IMR-90 (cell line): ENCODE measurements at regions not wholly inside any gene's neighbourhood (a gene's known extent, or its start where the extent isn't known, plus 50 kb on each side); places are given as distances from the start of the nearest gene placed in this dataset.

Experiments used
- ATAC-seq: fragments of 200-7000 bp; cut with Tn5 transposase; 2 replicates; pipeline ENCODE4 v1.9.1; 2020; ENCODE audit warnings: low read depth, mild to moderate bottlenecking, moderate library complexity
- BruUV-seq: library from RNA; stranded (reverse); fragments of 400-500 nt; replicated peaks from 2 replicates; lab custom pipeline; 2021; lab: Mats Ljungman, UMichigan
- CTCF ChIA-PET: fragments of 300-600 bp; formaldehyde crosslinking; extraction: SDS; loops from one replicate; lab custom pipeline; 2021; ENCODE audit warnings: antibody characterized with exemption; lab: Yijun Ruan, JAX
- POLR2A ChIA-PET: fragments of 300-600 bp; sonication (Branson Sonifier 250); formaldehyde crosslinking; loops from one replicate; lab custom pipeline; 2022; ENCODE audit warnings: antibody characterized with exemption; ENCODE audit not compliant: unreplicated experiment; lab: Charles Lee
- DNase-seq: peaks from one replicate; pipeline ENCODE4 v3.0.0; 2013
- H2AFZ ChIP-seq: replicated peaks from 2 replicates; pipeline ENCODE3; 2013; ENCODE audit warnings: low read length, mild to moderate bottlenecking; ENCODE audit not compliant: poor library complexity
- H2AK5ac ChIP-seq: 2 replicates; pipeline ENCODE4 v1.6.1; 2013; ENCODE audit warnings: low read depth, low read length, inconsistent platforms
- H2AK9ac ChIP-seq: replicated peaks from 2 replicates; pipeline ENCODE3; 2013; ENCODE audit warnings: mild to moderate bottlenecking, low read depth, low read length, moderate library complexity; ENCODE audit not compliant: poor library complexity
- H2BK120ac ChIP-seq: 2 replicates; pipeline ENCODE4 v1.6.1; 2013; ENCODE audit warnings: low read depth, low read length, inconsistent platforms
- H2BK15ac ChIP-seq: 3 replicates; pipeline ENCODE4 v1.6.1; 2013; ENCODE audit warnings: low read depth, low read length, inconsistent platforms
- H2BK20ac ChIP-seq: 2 replicates; pipeline ENCODE4 v1.6.1; 2013; ENCODE audit warnings: low read depth, mild to moderate bottlenecking, inconsistent platforms, low read length, moderate library complexity
- H2BK5ac ChIP-seq: 2 replicates; pipeline ENCODE4 v1.6.1; 2013; ENCODE audit warnings: mild to moderate bottlenecking, low read depth, low read length, inconsistent platforms; ENCODE audit not compliant: poor library complexity, severe bottlenecking
- H3K14ac ChIP-seq: replicated peaks from 2 replicates; pipeline ENCODE4 v1.6.1; 2013; ENCODE audit warnings: low read depth, low read length, inconsistent platforms
- H3K18ac ChIP-seq: 2 replicates; pipeline ENCODE4 v1.6.1; 2013; ENCODE audit warnings: low read depth, low read length, control low read depth
- H3K23ac ChIP-seq: 2 replicates; pipeline ENCODE4 v1.6.1; 2013; ENCODE audit warnings: low read depth, low read length, inconsistent platforms
- H3K27ac ChIP-seq: 2 replicates; pipeline ENCODE4 v1.5.1; 2013; ENCODE audit warnings: mild to moderate bottlenecking, control low read depth, low read length; ENCODE audit not compliant: insufficient read depth
- H3K27me3 ChIP-seq: 2 replicates; pipeline ENCODE4 v1.6.1; 2013; ENCODE audit warnings: low read length; ENCODE audit not compliant: control insufficient read depth, insufficient read depth
- H3K36me3 ChIP-seq: 2 replicates; pipeline ENCODE4 v1.6.1; 2013; ENCODE audit warnings: low read length, mixed read lengths; ENCODE audit not compliant: control insufficient read depth, insufficient read depth
- H3K4ac ChIP-seq: 2 replicates; pipeline ENCODE4 v1.6.1; 2013; ENCODE audit warnings: low read depth, low read length, inconsistent platforms
- H3K4me1 ChIP-seq: 2 replicates; pipeline ENCODE4 v1.6.1; 2013; ENCODE audit warnings: low read length, mixed read lengths; ENCODE audit not compliant: control insufficient read depth, insufficient read depth
- H3K4me2 ChIP-seq: 2 replicates; pipeline ENCODE4 v1.6.1; 2013; ENCODE audit warnings: low read depth, mild to moderate bottlenecking, control low read depth, low read length, moderate library complexity
- H3K4me3 ChIP-seq: 2 replicates; pipeline ENCODE4 v1.5.1; 2013; ENCODE audit warnings: low read depth, mild to moderate bottlenecking, control low read depth, low read length, moderate library complexity; ENCODE audit not compliant: insufficient read depth
- H3K56ac ChIP-seq: 2 replicates; pipeline ENCODE4 v1.6.1; 2013; ENCODE audit warnings: low read length, inconsistent platforms; ENCODE audit not compliant: insufficient read depth; ENCODE audit errors: extremely low read depth
- H3K79me1 ChIP-seq, 2 experiments: 2 replicates each; pipeline ENCODE4 v1.6.1; 2013; ENCODE audit warnings: low read length in 2 of 2, inconsistent platforms in 1 of 2, low read depth in 1 of 2
- H3K9ac ChIP-seq: 2 replicates; pipeline ENCODE4 v1.6.1; 2013; ENCODE audit warnings: low read depth, low read length, control low read depth
- H3K9me1 ChIP-seq: 2 replicates; pipeline ENCODE4 v1.6.1; 2013; ENCODE audit warnings: low read length, inconsistent platforms; ENCODE audit not compliant: insufficient read depth
- H3K9me3 ChIP-seq: 2 replicates; pipeline ENCODE4 v1.6.1; 2013; ENCODE audit warnings: low read length; ENCODE audit not compliant: control insufficient read depth, insufficient read depth
- H4K20me1 ChIP-seq: 2 replicates; pipeline ENCODE4 v1.6.1; 2013; ENCODE audit warnings: low read length, inconsistent platforms; ENCODE audit not compliant: insufficient read depth
- H4K5ac ChIP-seq: 2 replicates; pipeline ENCODE4 v1.6.1; 2013; ENCODE audit warnings: mild to moderate bottlenecking, low read depth, low read length, control low read depth
- H4K8ac ChIP-seq, 2 experiments: 2 replicates each; pipeline ENCODE4 v1.6.1; 2013; ENCODE audit warnings: low read depth in 2 of 2, low read length in 2 of 2, control low read depth in 1 of 2, inconsistent platforms in 1 of 2
- H4K91ac ChIP-seq: 2 replicates; pipeline ENCODE4 v1.6.1; 2013; ENCODE audit warnings: low read depth, low read length, inconsistent platforms; ENCODE audit not compliant: insufficient read depth
- BHLHE40 ChIP-seq: fragments of 150-350 bp; IDR thresholded peaks from 2 replicates; pipeline ENCODE4 v1.6.1; 2016; ENCODE audit warnings: mild to moderate bottlenecking, low read depth, low read length
- MAZ ChIP-seq: IDR thresholded peaks from 2 replicates; pipeline ENCODE4 v1.6.1; 2012; ENCODE audit warnings: low read depth, mild to moderate bottlenecking, low read length, improper control_type of control experiment, moderate library complexity, borderline replicate concordance
- RCOR1 ChIP-seq: IDR thresholded peaks from 2 replicates; pipeline ENCODE4 v1.6.1; 2012; ENCODE audit warnings: mild to moderate bottlenecking, low read length, improper control_type of control experiment; ENCODE audit not compliant: insufficient replicate concordance
- RFX5 ChIP-seq: IDR thresholded peaks from 2 replicates; pipeline ENCODE4 v1.8.0; 2012; ENCODE audit warnings: low read depth, mild to moderate bottlenecking, low read length, moderate library complexity
- WGBS, 2 experiments: methylation state at CpG; one replicate each; pipeline versions ENCODE4 v1.1.5 to v1.1.7; 2013; ENCODE audit warnings: missing lambda C conversion rate in 2 of 2; ENCODE audit not compliant: insufficient read length in 1 of 2; ENCODE audit errors: extremely low coverage in 2 of 2; 5-methylcytosine and 5-hydroxymethylcytosine counted together
- dilution Hi-C: fragments of 300-500 bp; cut with HindIII; formaldehyde crosslinking; loops from one replicate; pipeline ENCODE4 v1.14.3; 2018; ENCODE audit warnings: low sequenced_read_pairs; ENCODE audit not compliant: unreplicated experiment
- in situ Hi-C: fragments of 300-500 bp; cut with MboI; formaldehyde crosslinking; loops from 3 replicates; pipeline ENCODE4 v1.14.3; 2019; ENCODE audit warnings: low sequenced_read_pairs, inconsistent platforms, mixed read lengths
- intact Hi-C: fragments of 100-400 bp; cut with micrococcal nuclease; formaldehyde crosslinking; loops from 2 replicates; pipeline ENCODE4 v1.10.0; 2022
- TF ChIP-seq, protein P1 (sequence below): fragments of 150-350 bp; IDR thresholded peaks from 2 replicates; pipeline ENCODE4 v1.6.1; 2017; ENCODE audit warnings: mild to moderate bottlenecking, antibody characterized with exemption, low read length, low read depth

DNA sequence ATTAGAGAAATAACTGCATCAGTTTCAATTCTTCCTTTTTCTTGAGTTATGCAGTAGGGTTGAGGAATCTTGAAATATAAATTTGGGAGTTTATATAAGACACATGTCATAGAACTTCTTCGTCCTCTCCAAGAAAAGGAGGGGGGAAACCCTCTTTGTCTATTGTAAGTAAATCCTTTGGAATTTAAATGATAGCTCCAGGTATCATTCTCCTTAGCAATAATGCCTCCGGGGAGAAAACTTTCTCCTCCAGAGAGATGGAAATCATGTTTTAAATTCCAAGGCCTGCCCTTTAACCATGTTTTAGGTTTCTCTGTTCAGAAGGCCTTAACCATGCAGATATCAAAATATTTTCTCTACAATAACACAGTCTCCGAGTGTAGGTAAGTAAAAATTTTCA lies 899.7 kb upstream of the GCFC2 start:
- DNase-seq, result no peak
- WGBS, 2 experiments, result no CpG with 5 or more reads among the region's 3 CpGs
- ATAC-seq, result no peak
- TF ChIP-seq MAZ (no peak), BHLHE40 (no peak), RCOR1 (no peak), RFX5 (no peak)
- TF ChIP-seq, protein P1, sequence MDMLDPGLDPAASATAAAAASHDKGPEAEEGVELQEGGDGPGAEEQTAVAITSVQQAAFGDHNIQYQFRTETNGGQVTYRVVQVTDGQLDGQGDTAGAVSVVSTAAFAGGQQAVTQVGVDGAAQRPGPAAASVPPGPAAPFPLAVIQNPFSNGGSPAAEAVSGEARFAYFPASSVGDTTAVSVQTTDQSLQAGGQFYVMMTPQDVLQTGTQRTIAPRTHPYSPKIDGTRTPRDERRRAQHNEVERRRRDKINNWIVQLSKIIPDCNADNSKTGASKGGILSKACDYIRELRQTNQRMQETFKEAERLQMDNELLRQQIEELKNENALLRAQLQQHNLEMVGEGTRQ, result no peak
- Histone ChIP-seq H4K8ac (no peak overlapping the region), H4K5ac (no peak overlapping the region), H3K27me3 (no peaks in the 10 kb centered on the region), H2AK5ac (no peak overlapping the region), H2BK20ac (no peak overlapping the region), H4K20me1 (no peaks in the 10 kb centered on the region), H3K4me1 (no peaks in the 10 kb centered on the region), H3K23ac (no peak overlapping the region), H2BK5ac (no peak overlapping the region), H3K36me3 (no peaks in the 10 kb centered on the region), H3K9ac (no peak overlapping the region), H2BK120ac (no peak overlapping the region), H3K4me3 (no peak overlapping the region), H3K14ac (no peak overlapping the region), H2BK15ac (no peak overlapping the region), H3K9me3 (no peaks in the 10 kb centered on the region), H3K9me1 (no peaks in the 10 kb centered on the region), H3K27ac (no peak overlapping the region), H3K79me1 (no peaks in the 10 kb centered on the region), H3K56ac (no peak overlapping the region), H2AK9ac (no peak overlapping the region), H4K91ac (no peak overlapping the region), H3K4ac (no peak overlapping the region), H3K4me2 (no peak overlapping the region), H2AFZ (no peak overlapping the region), H3K18ac (no peak overlapping the region)
- CTCF ChIA-PET, result no interaction called here
- in situ Hi-C loops (no loop called here), intact Hi-C loops (no loop called here), dilution Hi-C loops (no loop called here)
- POLR2A ChIA-PET, result no interaction called here
- BruUV-seq, result no TSS peak
